ENCODE measurements at regions not wholly inside any gene's neighbourhood (a gene's known extent, or its start where the extent isn't known, plus 50 kb on each side); places are given as distances from the start of the nearest gene placed in this dataset.

GRCh38 chr5:153094333-153094732, 396.1 kb upstream of the GRIA1 start:
- Histone ChIP-seq H3K4me3 (replicated peaks; ENCODE audit: insufficient read depth, low read length) (no peak overlapping the region), H3K27me3 (ENCODE audit: insufficient read depth, poor library complexity, severe bottlenecking) (no peaks in the 10 kb centered on the region), H3K27ac (replicated peaks) (no peak overlapping the region)
- TF ChIP-seq SPI1 (IDR thresholded peaks at IDR 0.05; ENCODE audit: borderline replicate concordance, low read depth) (no peak), POLR2AphosphoS5 (IDR thresholded peaks at IDR 0.05; ENCODE audit: low read depth) (no peak), GABPA (IDR thresholded peaks at IDR 0.05; ENCODE audit: low read depth) (no peak), CTCF (IDR thresholded peaks at IDR 0.05; ENCODE audit: insufficient read depth, low read length) (no peak), REST (IDR thresholded peaks at IDR 0.05; ENCODE audit: insufficient replicate concordance, low read depth) (no peak)
- DNase-seq (ENCODE audit: low read depth in 1 of 2, low spot score in 1 of 2) = no peak

- no peak for TF ChIP-seq REST (IDR thresholded peaks at IDR 0.05; ENCODE audit: insufficient replicate concordance, low read depth)
- TF ChIP-seq SPI1 (IDR thresholded peaks at IDR 0.05; ENCODE audit: borderline replicate concordance, low read depth) = no peak
- no peak for TF ChIP-seq CTCF (IDR thresholded peaks at IDR 0.05; ENCODE audit: insufficient read depth, low read length)
- no peak for TF ChIP-seq GABPA (IDR thresholded peaks at IDR 0.05; ENCODE audit: low read depth)
- TF ChIP-seq POLR2AphosphoS5 (IDR thresholded peaks at IDR 0.05; ENCODE audit: low read depth) = no peak
- Histone ChIP-seq H3K4me3 (replicated peaks; ENCODE audit: insufficient read depth, low read length) (no peak overlapping the region), H3K27me3 (ENCODE audit: insufficient read depth, poor library complexity, severe bottlenecking) (no peaks in the 10 kb centered on the region), H3K27ac (replicated peaks) (no peak overlapping the region)
- no peak for DNase-seq (ENCODE audit: low read depth in 1 of 2, low spot score in 1 of 2)
These were observed 394.1 kb upstream of the GRIA1 start for GRCh38 chr5:153096381-153096780.

GRCh38 chr5:153099328-153099727, 391.1 kb upstream of the GRIA1 start:
- H3K27ac ChIP-seq (replicated peaks) = no peak overlapping the region
- H3K27me3 ChIP-seq (ENCODE audit: insufficient read depth, poor library complexity, severe bottlenecking) = no peaks in the 10 kb centered on the region
- TF ChIP-seq SPI1 (IDR thresholded peaks at IDR 0.05; ENCODE audit: borderline replicate concordance, low read depth) (no peak), REST (IDR thresholded peaks at IDR 0.05; ENCODE audit: insufficient replicate concordance, low read depth) (no peak), GABPA (IDR thresholded peaks at IDR 0.05; ENCODE audit: low read depth) (no peak), CTCF (IDR thresholded peaks at IDR 0.05; ENCODE audit: insufficient read depth, low read length) (no peak), POLR2AphosphoS5 (IDR thresholded peaks at IDR 0.05; ENCODE audit: low read depth) (no peak)
- DNase-seq (ENCODE audit: low read depth in 1 of 2, low spot score in 1 of 2) = no peak
- no peak overlapping the region for H3K4me3 ChIP-seq (replicated peaks; ENCODE audit: insufficient read depth, low read length)
